ENCODE measurements at regions not wholly inside any gene's neighbourhood (a gene's known extent, or its start where the extent isn't known, plus 50 kb on each side); places are given as distances from the start of the nearest gene placed in this dataset.

DNA sequence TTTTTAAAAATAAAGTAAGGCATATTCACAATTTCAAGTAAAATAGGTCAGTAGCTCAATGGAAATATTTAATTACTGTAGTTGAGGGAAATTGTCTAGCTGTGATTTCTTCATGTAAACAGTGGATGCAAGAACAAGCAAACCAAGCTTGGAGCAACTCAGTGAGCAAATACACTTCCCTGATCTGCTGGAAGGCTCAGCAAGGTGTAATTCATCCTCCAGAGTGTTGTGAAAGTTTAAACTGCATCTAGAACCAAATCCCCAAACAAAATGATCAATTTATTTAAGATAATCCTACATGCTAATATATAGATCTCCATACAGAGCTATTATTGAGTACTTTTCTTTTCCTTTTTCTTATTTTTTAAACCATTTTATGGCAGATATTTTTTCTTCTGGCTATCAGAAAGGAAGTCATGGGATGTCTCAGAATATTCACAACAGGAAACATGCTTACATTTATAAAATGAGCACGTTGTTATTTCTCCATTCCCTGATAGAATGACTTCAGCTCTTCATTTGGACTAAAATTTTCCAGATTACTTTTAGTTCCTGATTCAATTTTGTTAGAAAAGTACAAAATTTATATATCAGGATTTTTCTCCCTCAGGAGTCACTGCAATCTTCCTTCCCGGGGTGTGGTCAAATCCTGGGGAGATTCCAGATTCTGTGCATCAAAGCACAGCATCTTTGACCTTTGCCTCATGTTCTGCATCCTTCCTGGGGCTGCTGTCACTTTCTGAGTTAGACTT lies 219.2 kb upstream of the ELL2 start:
- H2BK120ac ChIP-seq (replicated peaks; ENCODE audit: low read depth, low read length) = no peak overlapping the region
- FAIRE-seq (no peak), DNase-seq (ENCODE audit: low read depth in 1 of 2, low spot score in 2 of 2) (no peak)
- no peak overlapping the region for H3K23ac ChIP-seq (ENCODE audit: insufficient read length)
- H3K9me3 ChIP-seq (ENCODE audit: insufficient read depth in 2 of 2, low read depth in 1 of 2, low read length in 1 of 2) = no peaks in the 10 kb centered on the region
- no peaks in the 10 kb centered on the region for H4K20me1 ChIP-seq (replicated peaks in 1 of 2; ENCODE audit: control insufficient read depth in 1 of 2, insufficient read depth in 2 of 2, low read length in 2 of 2)
- H3K27ac ChIP-seq (ENCODE audit: low read depth, low read length) = no peak overlapping the region
- no peak overlapping the region for H3K9ac ChIP-seq (replicated peaks in 1 of 4; ENCODE audit: extremely low read depth in 1 of 4, low read depth in 3 of 4, low read length in 3 of 4)
- no peak overlapping the region for H2BK5ac ChIP-seq (ENCODE audit: low read depth, low read length)
- no peak overlapping the region for H3K4ac ChIP-seq (replicated peaks; ENCODE audit: insufficient read length, low read depth, low read length)
- no peaks in the 10 kb centered on the region for H3K79me2 ChIP-seq (ENCODE audit: control insufficient read depth in 1 of 2, insufficient read depth in 2 of 2, low read length in 2 of 2)
- H3K18ac ChIP-seq (ENCODE audit: extremely low read depth, low read length) = no peak overlapping the region
- no peak overlapping the region for H3K14ac ChIP-seq (ENCODE audit: insufficient read length)
- no peak overlapping the region for H4K8ac ChIP-seq (ENCODE audit: extremely low read depth, insufficient read depth, low read length)
- no peak overlapping the region for H2BK15ac ChIP-seq (ENCODE audit: low read length)
- H3K4me2 ChIP-seq (ENCODE audit: insufficient read depth in 1 of 2, low read depth in 2 of 2, low read length in 2 of 2) = no peak overlapping the region
- H2AK5ac ChIP-seq (ENCODE audit: low read depth, low read length) = no peak overlapping the region
- H4K5ac ChIP-seq (ENCODE audit: insufficient read length, low read depth, low read length) = no peak overlapping the region
- no peak overlapping the region for H4K91ac ChIP-seq (replicated peaks; ENCODE audit: insufficient read length, low read length)
- no peaks in the 10 kb centered on the region for H3K36me3 ChIP-seq (ENCODE audit: control insufficient read depth in 2 of 4, insufficient read depth in 4 of 4, low read length in 3 of 4)
- H3K27me3 ChIP-seq (replicated peaks in 1 of 4; ENCODE audit: control insufficient read depth in 3 of 4, extremely low read depth in 1 of 4, insufficient read depth in 3 of 4, low read length in 3 of 4) = no peaks in the 10 kb centered on the region
- no peak overlapping the region for H2BK12ac ChIP-seq (ENCODE audit: low read depth, low read length)
- H2AFZ ChIP-seq (ENCODE audit: low read length) = no peak overlapping the region
- WGBS, 2 experiments (ENCODE audit: extremely low coverage in 1 of 2, insufficient coverage in 1 of 2, insufficient read length in 1 of 2, insufficient replicate concordance in 2 of 2, low coverage in 1 of 2, low lambda C conversion rate in 2 of 2, missing lambda C conversion rate in 1 of 2) = 84% methylated on average over 2 of the region's 2 CpGs; no CpG with 5 or more reads in 1 of the 2 experiments
- POLR2A ChIA-PET (ENCODE audit: partially characterized antibody) = no interaction called here
- H3K23me2 ChIP-seq (ENCODE audit: low read depth, low read length) = 0 out of 2 replicates have a peak, but pooled peaks cover 2% of the 10 kb centered on the region
- H2BK20ac ChIP-seq (ENCODE audit: low read length) = no peak overlapping the region
- no peak overlapping the region for H3K56ac ChIP-seq (replicated peaks; ENCODE audit: insufficient read length, low read depth, low read length)
- CTCF ChIA-PET (ENCODE audit: partially characterized antibody) = interaction anchor here (1.0 to 1.5 kb wide), 3 partner anchors 40 to 195 kb away, joined by 3 to 4 read pairs (median 4); no protein-coding TSS in a partner anchor
- no peak overlapping the region for H3K4me3 ChIP-seq (ENCODE audit: extremely low read depth in 1 of 4, insufficient read depth in 2 of 4, low read depth in 3 of 4, low read length in 4 of 4)
- H3K79me1 ChIP-seq (ENCODE audit: low read depth, low read length) = no peaks in the 10 kb centered on the region
- H3K4me1 ChIP-seq (replicated peaks in 1 of 4; ENCODE audit: control insufficient read depth in 3 of 4, insufficient read depth in 4 of 4, low read length in 3 of 4) = no peaks in the 10 kb centered on the region
- no peak for TF ChIP-seq KDM4A (IDR thresholded peaks at IDR 0.05; ENCODE audit: low read depth, low read length, severe bottlenecking)
- TF ChIP-seq GABPA (IDR thresholded peaks at IDR 0.05; ENCODE audit: borderline replicate concordance, insufficient read depth, low read length) = no peak
- no peak for TF ChIP-seq BACH1 (IDR thresholded peaks at IDR 0.05; ENCODE audit: low read length)
- TF ChIP-seq RFX5 (IDR thresholded peaks at IDR 0.05; ENCODE audit: borderline replicate concordance, low read depth, low read length) = no peak
- TF ChIP-seq TAF7 (optimal IDR thresholded peaks at IDR 0.05; ENCODE audit: borderline replicate concordance, low read depth, low read length) = no peak
- TF ChIP-seq SUZ12 (IDR thresholded peaks at IDR 0.05; ENCODE audit: low read length) = no peak
- no peak for TF ChIP-seq CBX5 (IDR thresholded peaks at IDR 0.05; ENCODE audit: low read depth, low read length)
- TF ChIP-seq CHD1 (IDR thresholded peaks at IDR 0.05; ENCODE audit: low read depth, low read length) = no peak
- no peak for TF ChIP-seq RBBP5 (IDR thresholded peaks at IDR 0.05; ENCODE audit: borderline replicate concordance, low read depth, low read length)

Data from H1 (cell line).